Nephron progenitor cell (in vitro differentiated cells): ENCODE measurements at regions not wholly inside any gene's neighbourhood (a gene's known extent, or its start where the extent isn't known, plus 50 kb on each side); places are given as distances from the start of the nearest gene placed in this dataset.

Source experiments
- DNase-seq: peaks from one replicate; pipeline ENCODE4 v3.0.0; 2021
- H3K27ac Mint-ChIP-seq: 2 replicates; pipeline ENCODE4 v1.8.0; 2021; ENCODE audit warnings: mild to moderate bottlenecking, moderate library complexity, mixed read lengths
- H3K27me3 Mint-ChIP-seq: 2 replicates; pipeline ENCODE4 v1.8.0; 2021; ENCODE audit warnings: mild to moderate bottlenecking, low read depth, mixed read lengths; ENCODE audit not compliant: poor library complexity
- H3K36me3 Mint-ChIP-seq: 2 replicates; pipeline ENCODE4 v1.8.0; 2021; ENCODE audit warnings: low read depth, mixed read lengths
- H3K4me1 Mint-ChIP-seq: 2 replicates; pipeline ENCODE4 v1.8.0; 2021; ENCODE audit warnings: mixed read lengths
- H3K4me3 Mint-ChIP-seq: 2 replicates; pipeline ENCODE4 v1.8.0; 2021; ENCODE audit warnings: mild to moderate bottlenecking, moderate library complexity, mixed read lengths
- H3K9me3 Mint-ChIP-seq: 2 replicates; pipeline ENCODE4 v1.8.0; 2021; ENCODE audit warnings: mild to moderate bottlenecking, moderate library complexity, mixed read lengths
- CTCF ChIP-seq: fragments of 200-600 bp; sonication (generic); IDR thresholded peaks from 2 replicates; pipeline ENCODE4 v1.5.0; 2021; ENCODE audit warnings: antibody characterized with exemption

- no peaks in the 10 kb centered on the region for H3K4me1 Mint-ChIP-seq
Measured at GRCh38 chr4:30802622-30803323, 82.6 kb downstream of the PCDH7 start.

GRCh38 chr4:30808276-30808675 lies 88.1 kb downstream of the PCDH7 start:
- no peak for TF ChIP-seq CTCF
- no peak overlapping the region for H3K4me3 Mint-ChIP-seq
- H3K27ac Mint-ChIP-seq = no peak overlapping the region
- no peaks in the 10 kb centered on the region for H3K4me1 Mint-ChIP-seq
- peaks cover 6% of the 10 kb centered on the region for H3K36me3 Mint-ChIP-seq
- H3K27me3 Mint-ChIP-seq = no peaks in the 10 kb centered on the region
- no peak for DNase-seq
- H3K9me3 Mint-ChIP-seq = peaks cover 10% of the 10 kb centered on the region

More at GRCh38 chr4:30802622-30803323, 82.6 kb downstream of the PCDH7 start:
- H3K4me3 Mint-ChIP-seq = no peak overlapping the region
- peaks cover 11% of the 10 kb centered on the region for H3K9me3 Mint-ChIP-seq
- peaks cover 6% of the 10 kb centered on the region for H3K36me3 Mint-ChIP-seq
- no peak for DNase-seq
- no peak for TF ChIP-seq CTCF
- no peaks in the 10 kb centered on the region for H3K27me3 Mint-ChIP-seq
- H3K27ac Mint-ChIP-seq = no peak overlapping the region

- H3K4me1 Mint-ChIP-seq = no peaks in the 10 kb centered on the region
- no peak for DNase-seq
- no peak overlapping the region for H3K4me3 Mint-ChIP-seq
- no peaks in the 10 kb centered on the region for H3K27me3 Mint-ChIP-seq
- TF ChIP-seq CTCF = no peak
- H3K9me3 Mint-ChIP-seq = peaks cover 5% of the 10 kb centered on the region
- H3K27ac Mint-ChIP-seq = no peak overlapping the region
- H3K36me3 Mint-ChIP-seq = no peaks in the 10 kb centered on the region
Measured at GRCh38 chr4:30811296-30811695, 91.1 kb downstream of the PCDH7 start.

GRCh38 chr4:30815685-30816084 lies 95.5 kb downstream of the PCDH7 start:
- Mint-ChIP-seq H3K4me3 (no peak overlapping the region), H3K36me3 (no peaks in the 10 kb centered on the region), H3K4me1 (no peaks in the 10 kb centered on the region), H3K9me3 (peaks cover 5% of the 10 kb centered on the region), H3K27ac (no peak overlapping the region), H3K27me3 (no peaks in the 10 kb centered on the region)
- DNase-seq = no peak
- no peak for TF ChIP-seq CTCF

- H3K4me3 Mint-ChIP-seq = no peak overlapping the region
- no peaks in the 10 kb centered on the region for H3K36me3 Mint-ChIP-seq
- no peak overlapping the region for H3K27ac Mint-ChIP-seq
- DNase-seq = no peak
- H3K4me1 Mint-ChIP-seq = peaks cover 9% of the 10 kb centered on the region
- H3K9me3 Mint-ChIP-seq = peaks cover 5% of the 10 kb centered on the region
- no peaks in the 10 kb centered on the region for H3K27me3 Mint-ChIP-seq
- TF ChIP-seq CTCF = no peak
Measured at GRCh38 chr4:30817447-30817846, 97.3 kb downstream of the PCDH7 start.

GRCh38 chr4:30818541-30818940 lies 98.4 kb downstream of the PCDH7 start:
- peaks cover 5% of the 10 kb centered on the region for H3K9me3 Mint-ChIP-seq
- no peak overlapping the region for H3K4me3 Mint-ChIP-seq
- H3K36me3 Mint-ChIP-seq = no peaks in the 10 kb centered on the region
- peaks cover 15% of the 10 kb centered on the region for H3K4me1 Mint-ChIP-seq
- DNase-seq = no peak
- TF ChIP-seq CTCF = no peak
- no peaks in the 10 kb centered on the region for H3K27me3 Mint-ChIP-seq
- no peak overlapping the region for H3K27ac Mint-ChIP-seq
